K562 (cell line): ENCODE measurements at regions not wholly inside any gene's neighbourhood (a gene's known extent, or its start where the extent isn't known, plus 50 kb on each side); places are given as distances from the start of the nearest gene placed in this dataset.

Experiments used
- ATAC-seq: fragments of 200-7000 bp; cut with Tn5 transposase; 3 replicates; pipeline ENCODE4 v1.9.1; 2020; ENCODE audit warnings: moderate library complexity
- BruUV-seq: library from RNA; stranded (reverse); fragments of 400-500 nt; replicated peaks from 2 replicates; lab custom pipeline; 2021; lab: Mats Ljungman, UMichigan
- CTCF ChIA-PET: fragments of 300-600 bp; formaldehyde crosslinking; extraction: SDS; loops from one replicate; lab custom pipeline; 2021; ENCODE audit warnings: low intra/inter-chr PET ratio; lab: Yijun Ruan, JAX
- POLR2A ChIA-PET: fragments of 300-600, 350-650 bp; sonication (Branson Sonifier 250); formaldehyde crosslinking; extraction: SDS; loops from one replicate; lab custom pipeline; 2021; ENCODE audit warnings: antibody characterized with exemption, inconsistent platforms; lab: Yijun Ruan, JAX
- DNase-seq, 4 experiments: peaks; one replicate each; pipeline versions ENCODE4 v3.0.0 to v3.0.0-alpha.2; 2011 to 2018; ENCODE audit warnings: low spot score in 3 of 4, mixed read lengths in 3 of 4; ENCODE audit errors: extremely low read depth in 1 of 4
- FAIRE-seq: peaks from 2 replicates; lab custom pipeline; 2011; peaks lifted over from hg19 to GRCh38; lab: Jason Lieb, UNC
- H2AFZ ChIP-seq: 2 replicates; pipeline ENCODE4 v1.6.0; 2011; ENCODE audit warnings: low read depth, low read length, control low read depth, inconsistent platforms
- H3K27ac ChIP-seq: fragments of 200-600 bp; 3 replicates; pipeline ENCODE4 v1.8.0; 2011; ENCODE audit warnings: low read depth, mild to moderate bottlenecking, control low read depth, inconsistent platforms, low read length, moderate library complexity, mixed read lengths; ENCODE audit errors: extremely low read depth
- H3K27me3 ChIP-seq, 2 experiments: fragments of 300-600 bp in 1 of 2; 2 replicates in 1 of 2; 3 replicates in 1 of 2; pipeline versions ENCODE4 v1.6.0 to v1.8.0; 2011; ENCODE audit warnings: inconsistent platforms in 2 of 2, low read length in 2 of 2, mild to moderate bottlenecking in 1 of 2, mixed read lengths in 1 of 2, moderate library complexity in 1 of 2; ENCODE audit not compliant: control insufficient read depth in 2 of 2, insufficient read depth in 2 of 2
- H3K36me3 ChIP-seq: fragments of 300-600 bp; 3 replicates; pipeline ENCODE4 v1.8.0; 2011; ENCODE audit warnings: mild to moderate bottlenecking, low read length, inconsistent platforms; ENCODE audit not compliant: control insufficient read depth, insufficient read depth
- H3K4me1 ChIP-seq, 2 experiments: fragments of 200-600 bp in 1 of 2; replicated peaks in 1 of 2; 2 replicates in 1 of 2; 3 replicates in 1 of 2; pipeline versions ENCODE4 v1.5.1 to v1.8.0; 2011; ENCODE audit warnings: inconsistent platforms in 2 of 2, low read length in 2 of 2, mild to moderate bottlenecking in 1 of 2, mixed read lengths in 1 of 2, moderate library complexity in 1 of 2; ENCODE audit not compliant: control insufficient read depth in 2 of 2, insufficient read depth in 2 of 2
- H3K4me2 ChIP-seq: 2 replicates; pipeline ENCODE4 v1.6.1; 2011; ENCODE audit warnings: low read length, control low read depth, inconsistent platforms, mixed read lengths; ENCODE audit not compliant: insufficient read depth
- H3K4me3 ChIP-seq: fragments of 200-600 bp; sonication (generic), shearing (Covaris generic); 2 replicates; pipeline ENCODE4 v1.5.1; 2016; ENCODE audit warnings: control low read depth, inconsistent platforms
- H3K79me2 ChIP-seq: fragments of 200-600 bp; 3 replicates; pipeline ENCODE4 v1.8.0; 2011; ENCODE audit warnings: low read length, inconsistent platforms; ENCODE audit not compliant: control insufficient read depth, insufficient read depth
- H3K9ac ChIP-seq, 2 experiments: 2 replicates each; pipeline versions ENCODE4 v1.6.0 to v1.6.1; 2011; ENCODE audit warnings: low read depth in 2 of 2, low read length in 2 of 2, control low read depth in 1 of 2, inconsistent platforms in 1 of 2, mild to moderate bottlenecking in 1 of 2, mixed read lengths in 1 of 2; ENCODE audit not compliant: insufficient read depth in 1 of 2
- H3K9me1 ChIP-seq: one replicate; pipeline ENCODE4 v1.6.0; 2011; ENCODE audit warnings: inconsistent platforms, mild to moderate bottlenecking, low read length, moderate library complexity; ENCODE audit not compliant: control insufficient read depth, insufficient read depth
- H3K9me3 ChIP-seq: replicated peaks from 2 replicates; pipeline ENCODE4 v1.5.1; 2011; ENCODE audit warnings: low read depth, low read length, inconsistent platforms; ENCODE audit not compliant: control insufficient read depth, insufficient read depth
- H4K20me1 ChIP-seq: replicated peaks from 2 replicates; pipeline ENCODE4 v1.6.1; 2011; ENCODE audit warnings: low read length, inconsistent platforms, mixed read lengths; ENCODE audit not compliant: control insufficient read depth, insufficient read depth
- CSDE1 ChIP-seq, 2 experiments: fragments of 450-650 bp; IDR thresholded peaks; 2 replicates each; pipeline ENCODE4 v1.6.1; 2016; ENCODE audit warnings: mild to moderate bottlenecking in 1 of 2
- FOXK2 ChIP-seq, 2 experiments: fragments of 450-650 bp; IDR thresholded peaks in 1 of 2; conservative IDR thresholded peaks in 1 of 2; 2 replicates each; pipeline ENCODE4 v1.6.1; 2016; ENCODE audit warnings: low read depth in 2 of 2, mild to moderate bottlenecking in 1 of 2
- MED1 ChIP-seq: sonication (generic); formaldehyde crosslinking; IDR thresholded peaks from 2 replicates; pipeline ENCODE4 v1.8.1; 2023; ENCODE audit warnings: missing genetic modification reagents, borderline replicate concordance
- NR3C1 ChIP-seq: sonication (generic); formaldehyde crosslinking; IDR thresholded peaks from 2 replicates; pipeline ENCODE4 v1.8.1; 2022; ENCODE audit warnings: missing genetic modification reagents
- RBM34 ChIP-seq: fragments of 200-400 bp; formaldehyde crosslinking; IDR thresholded peaks from 2 replicates; pipeline ENCODE4 v1.6.1; 2018; ENCODE audit warnings: low read length, borderline replicate concordance; ENCODE audit not compliant: insufficient read depth
- SFPQ ChIP-seq: fragments of 200-400 bp; formaldehyde crosslinking; IDR thresholded peaks from 2 replicates; pipeline ENCODE4 v1.6.1; 2017; ENCODE audit warnings: mild to moderate bottlenecking, low read depth, low read length, moderate library complexity
- SIRT6 ChIP-seq: IDR thresholded peaks from one replicate; pipeline ENCODE4 v1.6.1; 2012; ENCODE audit warnings: low read depth, mild to moderate bottlenecking, control low read depth, inconsistent platforms, low read length, moderate library complexity
- TOE1 ChIP-seq, 2 experiments: fragments of 450-650 bp in 1 of 2; sonication (generic) in 1 of 2; formaldehyde crosslinking in 1 of 2; IDR thresholded peaks; 2 replicates each; pipeline versions ENCODE4 v1.7.1 to v1.8.0; 2016 to 2022; ENCODE audit warnings: borderline replicate concordance in 2 of 2, mild to moderate bottlenecking in 2 of 2, antibody characterized with exemption in 1 of 2, inconsistent platforms in 1 of 2, low read depth in 1 of 2, missing genetic modification reagents in 1 of 2, moderate library complexity in 1 of 2
- ZNF277 ChIP-seq: fragments of 250-450 bp; sonication (Bioruptor Pico); IDR thresholded peaks from 2 replicates; pipeline ENCODE4 v1.8.0; 2022; ENCODE audit warnings: inconsistent platforms, mild to moderate bottlenecking, moderate library complexity, borderline replicate concordance
- ZNF551 ChIP-seq: fragments of 250-450 bp; sonication (Bioruptor Pico); IDR thresholded peaks from 2 replicates; pipeline ENCODE4 v1.5.0; 2021; ENCODE audit warnings: mild to moderate bottlenecking, moderate library complexity
- WGBS: fragments of 100-300 bp; shearing (Covaris generic); methylation state at CpG from one replicate; pipeline ENCODE4 v1.1.6; 2016; ENCODE audit warnings: low coverage, mixed read lengths; ENCODE audit not compliant: insufficient coverage; ENCODE audit errors: missing lambda C conversion rate; 5-methylcytosine and 5-hydroxymethylcytosine counted together
- in situ Hi-C: fragments of 300-500 bp; cut with MboI; formaldehyde crosslinking; loops from 4 replicates; pipeline ENCODE4 v1.15.0; 2018; ENCODE audit warnings: inconsistent platforms, mixed read lengths
- intact Hi-C: fragments of 100-400 bp; cut with micrococcal nuclease; formaldehyde crosslinking; loops from 2 replicates; pipeline ENCODE4 v1.14.2; 2022

DNA sequence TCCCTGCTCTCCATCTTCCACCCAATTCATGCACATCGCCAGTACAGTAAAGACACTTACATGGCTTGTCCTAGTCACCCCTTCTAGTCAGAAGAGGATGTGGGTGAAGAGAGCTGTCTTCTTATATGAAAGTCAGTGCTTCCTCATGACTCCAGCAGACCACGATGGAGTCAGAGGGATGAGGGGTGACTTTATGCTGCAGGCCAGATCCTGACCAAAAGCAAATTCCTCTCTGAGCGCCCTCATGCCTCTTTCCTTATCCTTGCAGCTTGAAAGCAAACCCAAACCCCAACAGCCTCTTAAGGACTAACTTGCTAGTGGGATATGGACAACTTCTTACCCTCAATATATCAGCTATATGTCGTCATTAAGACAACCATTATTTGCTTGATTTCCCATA lies 348.2 kb upstream of the DUSP10 start:
- Histone ChIP-seq H3K9me3 (no peaks in the 10 kb centered on the region; the same call in 1 of the 2 replicates), H3K36me3 (no peaks in the 10 kb centered on the region), H3K9me1 (no peaks in the 10 kb centered on the region), H3K4me3 (no peak overlapping the region), H3K27ac (no peak overlapping the region), H3K9ac (no peak overlapping the region), H4K20me1 (no peaks in the 10 kb centered on the region), H3K79me2 (no peaks in the 10 kb centered on the region), H3K27me3 (no peaks in the 10 kb centered on the region), H2AFZ (no peak overlapping the region), H3K4me2 (no peak overlapping the region), H3K4me1 (no peaks in the 10 kb centered on the region)
- FAIRE-seq (no peak), DNase-seq (no peak), ATAC-seq (no peak)
- ChIA-PET POLR2A (interaction anchor here (0.8 kb wide), 1 partner anchor 886 kb away, joined by 3 read pairs; no protein-coding TSS in a partner anchor), CTCF (no interaction called here)
- 1% methylated on average over 4 of the region's 4 CpGs for WGBS
- intact Hi-C loops (no loop called here), in situ Hi-C loops (no loop called here)
- TF ChIP-seq TOE1 (IDR thresholded peaks at IDR 0.05; ENCODE audit: borderline replicate concordance) (no peak), TOE1 (CRISPR knock-in tag; IDR thresholded peaks at IDR 0.05; ENCODE audit: borderline replicate concordance, low read depth) (no peak), NR3C1 (CRISPR knock-in tag) (no peak), FOXK2 (conservative IDR thresholded peaks at IDR 0.05 in 1 of 2, IDR thresholded peaks at IDR 0.05 in 1 of 2; ENCODE audit: low read depth in 2 of 2) (no peak)
- BruUV-seq: no TSS peak

DNA sequence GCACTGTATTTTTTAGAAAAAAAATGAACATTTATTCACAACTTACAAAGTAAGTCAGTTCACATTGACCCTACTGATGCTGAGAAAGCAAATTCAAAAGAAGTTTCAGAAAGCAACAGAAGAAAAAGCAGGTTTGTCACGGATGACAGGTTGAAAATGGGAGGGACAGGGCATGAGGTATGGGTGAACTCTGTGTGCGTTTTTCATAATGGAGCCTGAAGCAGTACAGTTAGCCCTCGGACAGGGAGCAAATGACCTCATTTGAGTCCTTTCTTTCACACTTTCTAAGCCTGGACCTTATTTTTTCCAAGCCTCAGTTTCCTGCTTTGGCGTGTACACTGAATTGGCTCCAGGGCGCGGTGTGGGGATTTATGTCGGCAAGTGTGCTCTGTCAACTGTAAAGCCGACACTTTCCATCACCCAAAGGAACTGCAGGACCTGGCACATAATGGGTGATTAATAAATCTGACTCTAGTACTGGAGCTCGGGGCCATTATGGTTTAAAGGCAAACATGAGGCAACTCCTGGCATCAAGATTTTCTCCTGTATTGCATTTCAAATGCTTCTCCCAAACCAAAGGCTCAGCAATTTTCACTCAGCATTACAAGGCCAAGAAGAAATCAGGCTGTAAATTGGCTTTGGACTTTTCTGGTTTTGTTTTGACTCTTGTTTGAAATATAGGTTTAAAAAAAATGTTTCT lies 345.5 kb upstream of the DUSP10 start:
- intact Hi-C loops (no loop called here), in situ Hi-C loops (no loop called here)
- FAIRE-seq (no peak), DNase-seq (no peak), ATAC-seq (no peak)
- POLR2A ChIA-PET: no interaction called here
- BruUV-seq: no TSS peak
- H4K20me1 ChIP-seq: no peaks in the 10 kb centered on the region
- H3K27me3 ChIP-seq: no peaks in the 10 kb centered on the region
- no peaks in the 10 kb centered on the region for H3K79me2 ChIP-seq
- CTCF ChIA-PET: no interaction called here
- H3K4me2 ChIP-seq: no peak overlapping the region
- no peak overlapping the region for H3K4me3 ChIP-seq
- H3K9me1 ChIP-seq: no peaks in the 10 kb centered on the region
- no peak overlapping the region for H2AFZ ChIP-seq
- H3K9ac ChIP-seq: no peak overlapping the region
- H3K4me1 ChIP-seq: no peaks in the 10 kb centered on the region
- no peak overlapping the region for H3K27ac ChIP-seq
- no peaks in the 10 kb centered on the region; the same call in 1 of the 2 replicates for H3K9me3 ChIP-seq
- WGBS: under 1% methylated on average over 9 of the region's 9 CpGs
- H3K36me3 ChIP-seq: no peaks in the 10 kb centered on the region
- TF ChIP-seq ZNF277 (CRISPR knock-in tag) (no peak), MED1 (CRISPR knock-in tag) (no peak), SFPQ (no peak), RBM34 (no peak), CSDE1 (IDR thresholded peaks at IDR 0.05) (no peak), ZNF551 (CRISPR knock-in tag) (no peak), SIRT6 (no peak)
